Omental fat pad (tissue), 3 donors: ENCODE measurements at regions not wholly inside any gene's neighbourhood (a gene's known extent, or its start where the extent isn't known, plus 50 kb on each side); places are given as distances from the start of the nearest gene placed in this dataset.

Source experiments
- ATAC-seq: fragments of 150-250 bp; one replicate; pipeline ENCODE4 v1.9.1; 2016; ENCODE audit warnings: mild to moderate bottlenecking, moderate library complexity; ENCODE audit not compliant: low FRiP score
- DNase-seq: peaks from one replicate; pipeline ENCODE4 v3.0.0-alpha.2; 2019; ENCODE audit warnings: low spot score
- CTCF ChIP-seq, 3 donors: fragments of 450-650 bp; IDR thresholded peaks; one replicate each; pipeline ENCODE4 v1.5.1; 2016 to 2017; ENCODE audit warnings: antibody characterized with exemption in 3 of 3, mild to moderate bottlenecking in 3 of 3, moderate library complexity in 2 of 3

- DNase-seq (no peak), ATAC-seq (no peak)
- TF ChIP-seq CTCF (IDR thresholded peaks at IDR 0.05), result no peak
These were observed 1112.3 kb downstream of the DSC3 start for GRCh38 chr18:29930231-29930630.

- ATAC-seq (no peak), DNase-seq (no peak)
- no peak for TF ChIP-seq CTCF (IDR thresholded peaks at IDR 0.05)
These were observed 1114.5 kb downstream of the DSC3 start for GRCh38 chr18:29928081-29928480.

- no peak for DNase-seq
- ATAC-seq, result no peak
- TF ChIP-seq CTCF (IDR thresholded peaks at IDR 0.05), result no peak
These were observed 1117.0 kb downstream of the DSC3 start for GRCh38 chr18:29925566-29925965.

- ATAC-seq (no peak), DNase-seq (no peak)
- TF ChIP-seq CTCF (IDR thresholded peaks at IDR 0.05), result no peak
These were observed 1130.2 kb downstream of the DSC3 start for GRCh38 chr18:29912351-29912750.

- ATAC-seq (no peak), DNase-seq (no peak)
- TF ChIP-seq CTCF (IDR thresholded peaks at IDR 0.05), result no peak
These were observed 1149.5 kb downstream of the DSC3 start for GRCh38 chr18:29892960-29893558.

- no peak for TF ChIP-seq CTCF (IDR thresholded peaks at IDR 0.05)
- DNase-seq (no peak), ATAC-seq (no peak)
These were observed 1159.4 kb downstream of the DSC3 start for GRCh38 chr18:29883114-29883513.

- no peak for DNase-seq
- no peak for ATAC-seq
- TF ChIP-seq CTCF (IDR thresholded peaks at IDR 0.05), result no peak
These were observed 1159.9 kb downstream of the DSC3 start for GRCh38 chr18:29882620-29883019.
